Fibroblast of the aortic adventitia (primary cell): ENCODE measurements at regions not wholly inside any gene's neighbourhood (a gene's known extent, or its start where the extent isn't known, plus 50 kb on each side); places are given as distances from the start of the nearest gene placed in this dataset.

Source experiments
- DNase-seq: peaks from one replicate; pipeline ENCODE4 v3.0.0-alpha.2; 2010; ENCODE audit warnings: low read depth
- H3K4me3 ChIP-seq: 2 replicates; pipeline ENCODE4 v1.5.1; 2011; ENCODE audit warnings: low read depth, mild to moderate bottlenecking, control low read depth, low read length, moderate library complexity
- CTCF ChIP-seq: IDR thresholded peaks from 2 replicates; pipeline ENCODE4 v1.5.1; 2011; ENCODE audit warnings: mild to moderate bottlenecking, low read length, control low read depth, inconsistent platforms; ENCODE audit not compliant: insufficient read depth

DNA sequence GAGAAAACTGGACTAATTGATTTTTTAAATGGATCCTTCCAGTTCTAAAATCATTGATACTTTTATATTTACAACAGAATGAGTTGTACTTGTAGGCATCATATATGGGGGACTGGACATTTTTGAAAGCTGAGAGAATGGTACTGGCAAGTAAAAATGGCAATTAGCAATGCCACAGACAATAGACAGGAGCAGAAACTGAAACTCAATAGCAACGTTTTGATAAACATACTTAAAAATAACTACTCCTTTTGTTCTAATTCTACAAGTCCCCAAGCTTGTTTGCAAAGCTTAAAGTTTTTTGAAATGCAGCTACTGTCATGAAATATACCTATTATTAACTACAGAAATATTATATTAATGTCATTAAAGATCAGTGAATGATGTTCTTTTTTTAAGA lies 52.8 kb upstream of the FBXL7 start:
- no peak for TF ChIP-seq CTCF

GRCh38 chr5:15446552-15446951 lies 53.4 kb upstream of the FBXL7 start:
- no peak for TF ChIP-seq CTCF
- peak; percentile 10 for DNase-seq
- no peak overlapping the region for H3K4me3 ChIP-seq

More for the DNA sequence above, 52.8 kb upstream of the FBXL7 start:
- no peak overlapping the region for H3K4me3 ChIP-seq
- DNase-seq, result no peak

- TF ChIP-seq CTCF, result no peak
- no peak overlapping the region for H3K4me3 ChIP-seq
- no peak for DNase-seq
Observed at GRCh38 chr5:15442193-15442570, 57.8 kb upstream of the FBXL7 start.

DNA sequence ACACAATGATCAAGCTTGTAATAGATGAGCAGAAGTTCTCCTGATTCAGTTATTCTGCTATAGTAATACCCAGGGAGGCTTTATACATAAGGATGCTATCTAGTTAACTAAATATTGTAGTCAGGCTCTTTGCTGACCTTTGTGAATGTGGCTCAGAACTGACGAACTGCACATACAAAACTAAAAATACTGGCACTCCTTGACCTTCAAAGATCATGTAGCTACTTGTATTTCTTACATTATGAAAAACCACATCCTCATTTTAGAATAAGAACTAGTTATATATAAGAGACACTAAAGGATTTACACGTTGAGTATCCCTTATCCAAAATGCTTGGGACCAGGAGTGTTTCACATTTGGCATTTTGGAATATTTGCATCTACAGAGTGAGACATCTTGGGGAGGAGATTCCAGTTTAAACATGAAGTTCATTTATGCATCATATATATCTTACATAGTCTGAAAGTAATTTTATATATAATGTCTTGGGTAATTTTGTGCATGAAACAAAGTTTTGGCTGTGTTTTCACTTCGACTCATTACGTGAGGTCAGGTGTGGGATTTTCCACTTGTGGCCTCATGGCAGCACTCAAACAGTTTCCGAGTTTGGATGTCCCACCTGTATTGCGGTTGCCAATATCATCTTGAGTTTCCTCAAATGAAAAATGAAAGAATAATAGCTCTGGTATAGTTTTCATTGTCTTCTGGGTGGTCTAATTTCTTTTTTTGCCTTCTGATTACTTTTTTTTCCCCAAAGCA lies 58.4 kb upstream of the FBXL7 start:
- no peak for TF ChIP-seq CTCF
- DNase-seq, result no peak

DNA sequence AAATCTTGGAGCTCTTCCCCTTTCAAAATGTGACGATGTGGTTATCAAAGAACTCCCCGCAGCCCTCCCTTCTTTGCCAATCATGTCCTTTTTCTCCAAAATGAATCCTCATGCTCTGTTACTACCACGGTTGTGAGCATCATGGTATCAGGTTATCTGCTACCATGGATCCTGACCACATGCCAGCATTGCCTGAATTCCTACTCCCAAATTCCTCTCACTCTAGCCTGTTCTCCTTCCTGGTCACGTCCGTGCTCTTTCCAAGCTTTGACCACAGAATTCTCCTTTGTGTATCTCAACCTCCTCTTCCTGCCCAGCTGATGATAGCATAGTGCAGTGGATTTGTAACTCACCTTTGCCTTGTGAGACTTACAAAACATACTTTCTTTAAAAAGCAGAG lies 59.5 kb upstream of the FBXL7 start:
- H3K4me3 ChIP-seq, result no peak overlapping the region
- TF ChIP-seq CTCF, result no peak
- peak; percentile 10 for DNase-seq

More for the DNA sequence above, 58.4 kb upstream of the FBXL7 start:
- no peak overlapping the region for H3K4me3 ChIP-seq

DNA sequence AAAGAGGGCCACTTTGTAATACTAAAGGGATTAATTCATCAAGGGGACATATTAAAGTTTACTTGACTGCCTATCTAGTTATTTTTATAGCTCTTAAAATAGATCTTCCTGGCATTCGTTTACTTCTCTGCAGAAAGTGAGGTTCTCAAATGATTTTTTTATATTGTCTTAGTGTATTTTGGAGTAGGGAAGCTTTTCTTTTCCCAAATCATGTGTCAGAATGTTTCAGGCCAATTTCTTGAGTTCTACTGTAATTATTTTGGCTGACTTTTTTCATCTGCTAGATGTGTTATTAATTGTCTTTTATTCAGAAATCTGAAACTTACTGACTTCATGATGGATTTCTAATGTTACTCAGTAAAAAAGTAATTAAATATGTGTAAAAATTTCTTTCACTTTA lies 60.2 kb upstream of the FBXL7 start:
- no peak for DNase-seq
- H3K4me3 ChIP-seq, result no peak overlapping the region
- no peak for TF ChIP-seq CTCF

DNA sequence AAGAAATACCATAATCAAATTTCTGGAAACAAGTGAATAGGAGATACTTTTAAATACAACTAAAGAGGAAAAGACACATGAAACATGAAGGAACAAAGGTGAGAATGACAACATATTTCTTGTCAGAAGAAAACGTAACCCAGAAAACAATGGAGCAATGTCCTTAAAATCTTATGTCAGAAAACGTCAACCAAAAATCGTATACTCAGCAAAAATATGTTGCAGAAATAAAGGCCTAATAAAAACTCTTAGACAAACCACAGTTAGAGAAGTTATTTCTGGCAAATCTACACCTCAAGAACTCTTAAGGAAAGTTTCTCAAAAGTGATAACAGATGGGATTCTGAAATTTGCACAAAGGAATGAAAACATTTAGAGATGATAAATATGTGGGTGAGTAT lies 66.3 kb upstream of the FBXL7 start:
- DNase-seq, result no peak
- TF ChIP-seq CTCF, result no peak
- H3K4me3 ChIP-seq, result no peak overlapping the region
